Neural progenitor cell (in vitro differentiated cells): ENCODE measurements at regions not wholly inside any gene's neighbourhood (a gene's known extent, or its start where the extent isn't known, plus 50 kb on each side); places are given as distances from the start of the nearest gene placed in this dataset.

Experiments used
- CTCF ChIP-seq: fragments of 200-600 bp; sonication (generic); IDR thresholded peaks from 2 replicates; pipeline ENCODE4 v1.5.1; 2017; ENCODE audit warnings: antibody characterized with exemption, mild to moderate bottlenecking
- EZH2 ChIP-seq: fragments of 200-600 bp; sonication (generic); IDR thresholded peaks from 2 replicates; pipeline ENCODE4 v1.6.1; 2017; ENCODE audit warnings: antibody characterized with exemption, mild to moderate bottlenecking, moderate library complexity
- EZH2phosphoT487 ChIP-seq: fragments of 200-600 bp; sonication (generic); IDR thresholded peaks from 2 replicates; pipeline ENCODE4 v1.6.1; 2017; ENCODE audit warnings: antibody characterized with exemption

- TF ChIP-seq CTCF: no peak
- no peak for TF ChIP-seq EZH2
- TF ChIP-seq EZH2phosphoT487: no peak
Observed at GRCh38 chr2:51401546-51401945, 369.6 kb upstream of the NRXN1 start.
